ENCODE measurements at regions not wholly inside any gene's neighbourhood (a gene's known extent, or its start where the extent isn't known, plus 50 kb on each side); places are given as distances from the start of the nearest gene placed in this dataset.
A peak's percentile ranks its signal among the peaks of the same experiment; 100 is the strongest.

GRCh38 chr14:31966896-31967668, 110.0 kb upstream of the ARHGAP5 start:
- FAIRE-seq, result peak; percentile 45

GRCh38 chr14:31967669-31967975, 109.5 kb upstream of the ARHGAP5 start:
- peak; percentile 47 for FAIRE-seq

- no peak for FAIRE-seq
Observed at GRCh38 chr14:31968107-31968810, 108.8 kb upstream of the ARHGAP5 start.

- no peak for FAIRE-seq
Observed at GRCh38 chr14:31968956-31969698, 108.0 kb upstream of the ARHGAP5 start.

- FAIRE-seq, result no peak
Observed at GRCh38 chr14:31969699-31970240, 107.3 kb upstream of the ARHGAP5 start.

GRCh38 chr14:31970744-31971143, 106.4 kb upstream of the ARHGAP5 start:
- FAIRE-seq, result no peak

- FAIRE-seq, result no peak
Observed at GRCh38 chr14:31971612-31972011, 105.5 kb upstream of the ARHGAP5 start.

- FAIRE-seq, result no peak
Observed at GRCh38 chr14:31977001-31977556, 100.0 kb upstream of the ARHGAP5 start.

- FAIRE-seq, result no peak
Observed at GRCh38 chr14:31978423-31978822, 98.7 kb upstream of the ARHGAP5 start.

GRCh38 chr14:31982642-31983041, 94.5 kb upstream of the ARHGAP5 start:
- no peak for FAIRE-seq

GRCh38 chr14:31986405-31986804, 90.7 kb upstream of the ARHGAP5 start:
- FAIRE-seq, result no peak

- no peak for FAIRE-seq
Observed at GRCh38 chr14:31987721-31988120, 89.4 kb upstream of the ARHGAP5 start.

- no peak for FAIRE-seq
Observed at GRCh38 chr14:31988244-31988643, 88.9 kb upstream of the ARHGAP5 start.

- no peak for FAIRE-seq
Observed at GRCh38 chr14:31990183-31990857, 86.8 kb upstream of the ARHGAP5 start.

GRCh38 chr14:31990926-31991572, 86.1 kb upstream of the ARHGAP5 start:
- FAIRE-seq, result no peak

- FAIRE-seq, result no peak
Observed at GRCh38 chr14:31992011-31992447, 85.1 kb upstream of the ARHGAP5 start.

- no peak for FAIRE-seq
Observed at GRCh38 chr14:31993521-31993951, 83.6 kb upstream of the ARHGAP5 start.

GRCh38 chr14:31994391-31995033, 82.6 kb upstream of the ARHGAP5 start:
- no peak for FAIRE-seq

- FAIRE-seq, result no peak
Observed at GRCh38 chr14:32003585-32003984, 73.5 kb upstream of the ARHGAP5 start.

- no peak for FAIRE-seq
Observed at GRCh38 chr14:32004300-32004699, 72.8 kb upstream of the ARHGAP5 start.

- no peak for FAIRE-seq
Observed at GRCh38 chr14:32005628-32006027, 71.5 kb upstream of the ARHGAP5 start.

All from islet of Langerhans (tissue), 1 donor.